DND-41 (cell line): ENCODE measurements at regions not wholly inside any gene's neighbourhood (a gene's known extent, or its start where the extent isn't known, plus 50 kb on each side); places are given as distances from the start of the nearest gene placed in this dataset.

Source experiments
- ATAC-seq: fragments of 200-7000 bp; cut with Tn5 transposase; 3 replicates; pipeline ENCODE4 v1.9.1; 2021; ENCODE audit warnings: low read depth; ENCODE audit not compliant: insufficient read depth
- DNase-seq: peaks from one replicate; pipeline ENCODE4 v3.0.0-alpha.2; 2020
- H2AFZ ChIP-seq: 2 replicates; pipeline ENCODE4 v1.6.0; 2012; ENCODE audit warnings: low read depth, low read length
- H3K27ac ChIP-seq: 2 replicates; pipeline ENCODE4 v1.5.1; 2012; ENCODE audit warnings: low read length, inconsistent platforms
- H3K27me3 ChIP-seq: fragments of 200-600 bp; sonication (generic); 2 replicates; pipeline ENCODE4 v1.6.0; 2012; ENCODE audit warnings: low read length, mild to moderate bottlenecking, inconsistent platforms; ENCODE audit not compliant: insufficient read depth, poor library complexity
- H3K36me3 ChIP-seq: 2 replicates; pipeline ENCODE4 v1.5.1; 2012; ENCODE audit warnings: low read length, inconsistent platforms; ENCODE audit not compliant: insufficient read depth
- H3K4me1 ChIP-seq: 2 replicates; pipeline ENCODE4 v1.5.1; 2012; ENCODE audit warnings: mild to moderate bottlenecking, low read length; ENCODE audit not compliant: insufficient read depth
- H3K4me2 ChIP-seq: 2 replicates; pipeline ENCODE4 v1.6.0; 2012; ENCODE audit warnings: mild to moderate bottlenecking, moderate library complexity, low read length, inconsistent platforms; ENCODE audit not compliant: insufficient read depth
- H3K4me3 ChIP-seq, 2 experiments: fragments of 200-600 bp in 1 of 2; shearing (Covaris generic) in 1 of 2; 2 replicates each; pipeline ENCODE4 v1.5.1; 2012 to 2016; ENCODE audit warnings: inconsistent platforms in 2 of 2, low read length in 2 of 2, mild to moderate bottlenecking in 2 of 2, low read depth in 1 of 2, moderate library complexity in 1 of 2
- H3K79me2 ChIP-seq: 2 replicates; pipeline ENCODE4 v1.6.0; 2012; ENCODE audit warnings: low read length, inconsistent platforms; ENCODE audit not compliant: insufficient read depth
- H3K9ac ChIP-seq: 2 replicates; pipeline ENCODE4 v1.6.0; 2012; ENCODE audit warnings: low read depth, mild to moderate bottlenecking, inconsistent platforms, low read length, moderate library complexity
- H3K9me3 ChIP-seq: 2 replicates; pipeline ENCODE4 v1.5.1; 2012; ENCODE audit warnings: low read length, moderate library complexity, mild to moderate bottlenecking, inconsistent platforms; ENCODE audit not compliant: insufficient read depth, severe bottlenecking
- H4K20me1 ChIP-seq: 2 replicates; pipeline ENCODE4 v1.6.0; 2012; ENCODE audit warnings: low read length; ENCODE audit not compliant: insufficient read depth
- EZH2 ChIP-seq: IDR thresholded peaks from 3 replicates; pipeline ENCODE4 v1.6.1; 2012; ENCODE audit warnings: borderline replicate concordance, low read depth, mild to moderate bottlenecking, moderate library complexity, low read length, inconsistent platforms; ENCODE audit not compliant: severe bottlenecking
- TF ChIP-seq, protein P1 (sequence below): IDR thresholded peaks from 2 replicates; pipeline ENCODE4 v1.5.1; 2012; ENCODE audit warnings: borderline replicate concordance, low read length, moderate library complexity, mild to moderate bottlenecking; ENCODE audit not compliant: poor library complexity, severe bottlenecking; ENCODE audit errors: extremely low read depth

DNA sequence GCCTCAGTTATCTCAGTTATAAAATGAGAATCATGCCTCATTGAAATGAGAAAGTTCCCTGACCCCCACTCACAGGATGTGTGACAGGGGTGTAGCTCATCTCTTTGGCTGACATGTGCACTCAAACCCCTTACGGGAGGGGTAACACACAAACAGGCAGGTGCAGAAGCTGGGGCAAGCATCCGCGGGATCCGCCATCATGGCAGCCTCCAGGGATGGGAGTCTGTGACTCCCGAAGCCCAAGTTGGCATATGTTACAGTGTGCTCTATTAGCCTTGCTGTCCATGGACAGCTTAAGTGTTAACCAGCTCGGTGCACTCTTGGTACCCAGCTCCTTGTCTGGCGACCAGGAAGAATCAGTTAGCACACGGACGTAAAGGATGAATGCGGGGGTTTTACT lies 822.7 kb upstream of the SEMA6D start:
- TF ChIP-seq EZH2, result no peak
- TF ChIP-seq, protein P1, sequence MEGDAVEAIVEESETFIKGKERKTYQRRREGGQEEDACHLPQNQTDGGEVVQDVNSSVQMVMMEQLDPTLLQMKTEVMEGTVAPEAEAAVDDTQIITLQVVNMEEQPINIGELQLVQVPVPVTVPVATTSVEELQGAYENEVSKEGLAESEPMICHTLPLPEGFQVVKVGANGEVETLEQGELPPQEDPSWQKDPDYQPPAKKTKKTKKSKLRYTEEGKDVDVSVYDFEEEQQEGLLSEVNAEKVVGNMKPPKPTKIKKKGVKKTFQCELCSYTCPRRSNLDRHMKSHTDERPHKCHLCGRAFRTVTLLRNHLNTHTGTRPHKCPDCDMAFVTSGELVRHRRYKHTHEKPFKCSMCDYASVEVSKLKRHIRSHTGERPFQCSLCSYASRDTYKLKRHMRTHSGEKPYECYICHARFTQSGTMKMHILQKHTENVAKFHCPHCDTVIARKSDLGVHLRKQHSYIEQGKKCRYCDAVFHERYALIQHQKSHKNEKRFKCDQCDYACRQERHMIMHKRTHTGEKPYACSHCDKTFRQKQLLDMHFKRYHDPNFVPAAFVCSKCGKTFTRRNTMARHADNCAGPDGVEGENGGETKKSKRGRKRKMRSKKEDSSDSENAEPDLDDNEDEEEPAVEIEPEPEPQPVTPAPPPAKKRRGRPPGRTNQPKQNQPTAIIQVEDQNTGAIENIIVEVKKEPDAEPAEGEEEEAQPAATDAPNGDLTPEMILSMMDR, result no peak
- H3K4me3 ChIP-seq, result no peak overlapping the region
- ATAC-seq, result no peak

DNA sequence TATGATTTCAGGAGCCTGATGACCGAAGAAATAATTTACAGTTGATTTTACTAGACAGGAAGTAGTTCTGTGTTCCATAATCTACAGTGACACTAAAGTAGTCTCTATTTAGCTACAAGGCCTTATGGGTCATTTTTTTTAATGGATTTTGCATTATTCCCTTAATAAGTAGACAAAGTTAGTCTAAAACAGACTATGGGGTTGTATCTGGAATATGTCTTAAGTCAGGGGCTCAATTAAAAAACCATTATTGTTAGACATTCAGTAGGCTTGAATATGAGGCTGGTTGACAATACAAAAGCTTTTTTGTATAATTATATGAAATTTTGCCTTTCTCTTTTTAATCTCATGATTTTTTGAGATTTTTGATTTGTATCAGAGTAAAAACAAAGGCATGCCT lies 820.0 kb upstream of the SEMA6D start:
- no peaks in the 10 kb centered on the region for H3K9me3 ChIP-seq

More for the DNA sequence above, 822.7 kb upstream of the SEMA6D start:
- H3K27me3 ChIP-seq, result no peaks in the 10 kb centered on the region
- no peaks in the 10 kb centered on the region for H3K4me1 ChIP-seq
- no peak overlapping the region for H3K4me2 ChIP-seq
- H3K9me3 ChIP-seq, result no peaks in the 10 kb centered on the region
- H4K20me1 ChIP-seq, result no peaks in the 10 kb centered on the region
- H3K36me3 ChIP-seq, result no peaks in the 10 kb centered on the region
- no peak for DNase-seq
- H3K79me2 ChIP-seq, result no peaks in the 10 kb centered on the region
- H3K9ac ChIP-seq, result no peak overlapping the region
- no peak overlapping the region for H2AFZ ChIP-seq
- no peak overlapping the region for H3K27ac ChIP-seq

DNA sequence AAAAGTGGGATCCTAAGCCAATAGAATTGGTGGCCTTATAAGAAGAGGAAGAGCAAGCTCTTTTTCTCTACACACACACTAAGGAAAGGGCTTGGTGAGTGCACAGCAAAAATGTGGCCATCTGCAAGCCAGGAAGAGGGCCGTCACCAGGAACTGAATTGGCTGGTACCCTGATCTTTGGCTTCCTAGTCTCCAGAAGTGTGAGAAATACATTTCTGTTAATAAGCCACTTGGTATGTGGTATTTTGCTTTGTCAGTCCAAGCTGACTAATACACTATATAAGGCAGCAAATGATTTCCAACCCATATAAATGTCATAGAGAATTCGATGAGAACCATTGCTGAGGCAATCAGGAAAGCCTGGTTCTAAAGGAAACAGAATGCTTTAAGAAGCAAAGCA lies 816.3 kb upstream of the SEMA6D start:
- H3K36me3 ChIP-seq, result no peaks in the 10 kb centered on the region
- H3K9me3 ChIP-seq, result no peaks in the 10 kb centered on the region
- no peaks in the 10 kb centered on the region for H3K4me1 ChIP-seq
- no peaks in the 10 kb centered on the region for H4K20me1 ChIP-seq
- no peak overlapping the region for H3K4me2 ChIP-seq
- ATAC-seq (no peak), DNase-seq (no peak)
- no peak overlapping the region for H3K4me3 ChIP-seq
- H3K79me2 ChIP-seq, result no peaks in the 10 kb centered on the region
- H2AFZ ChIP-seq, result no peak overlapping the region
- H3K9ac ChIP-seq, result no peak overlapping the region
- H3K27ac ChIP-seq, result no peak overlapping the region
- TF ChIP-seq EZH2, result no peak
- TF ChIP-seq, protein P1, result no peak
- H3K27me3 ChIP-seq, result no peaks in the 10 kb centered on the region

More for the DNA sequence above, 820.0 kb upstream of the SEMA6D start:
- ATAC-seq (no peak), DNase-seq (no peak)
- Histone ChIP-seq H2AFZ (no peak overlapping the region), H3K79me2 (no peaks in the 10 kb centered on the region), H3K4me2 (no peak overlapping the region), H3K9ac (no peak overlapping the region), H3K27me3 (no peaks in the 10 kb centered on the region), H3K27ac (no peak overlapping the region), H4K20me1 (no peaks in the 10 kb centered on the region), H3K4me3 (no peak overlapping the region), H3K36me3 (no peaks in the 10 kb centered on the region), H3K4me1 (no peaks in the 10 kb centered on the region)
- TF ChIP-seq EZH2, result no peak

DNA sequence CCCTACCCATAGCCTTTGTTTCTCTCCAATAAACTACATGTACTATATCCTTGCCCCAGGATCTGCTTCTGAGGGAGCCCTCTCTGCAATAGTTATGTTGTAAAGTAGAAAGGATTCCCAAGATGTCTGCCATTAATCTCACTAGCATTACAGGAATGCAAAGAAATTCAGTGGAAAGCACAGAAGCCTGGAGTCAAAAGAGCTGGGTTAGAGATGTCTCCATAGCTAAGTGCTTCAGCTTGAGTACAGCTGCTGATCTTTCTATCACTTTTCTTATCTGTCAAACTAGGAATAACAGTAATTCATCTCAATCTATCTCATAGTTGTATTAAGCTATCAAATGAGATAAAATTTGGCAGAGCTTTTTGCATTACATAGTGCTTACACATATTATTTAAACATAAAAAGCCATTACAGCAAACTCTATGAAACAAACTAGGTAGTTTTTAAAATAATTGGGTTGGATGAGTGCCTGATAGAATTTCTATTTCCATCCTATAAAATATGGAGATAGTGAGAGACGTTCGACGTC lies 799.5 kb upstream of the SEMA6D start:
- ATAC-seq (no peak), DNase-seq (no peak)
- Histone ChIP-seq H3K27ac (no peak overlapping the region), H3K27me3 (no peaks in the 10 kb centered on the region), H2AFZ (no peak overlapping the region), H3K9me3 (no peaks in the 10 kb centered on the region), H3K9ac (no peak overlapping the region), H3K79me2 (no peaks in the 10 kb centered on the region), H4K20me1 (no peaks in the 10 kb centered on the region), H3K4me2 (no peak overlapping the region), H3K36me3 (no peaks in the 10 kb centered on the region), H3K4me3 (no peak overlapping the region), H3K4me1 (no peaks in the 10 kb centered on the region)
- no peak for TF ChIP-seq EZH2
- TF ChIP-seq, protein P1, result no peak
